ENCODE measurements at regions not wholly inside any gene's neighbourhood (a gene's known extent, or its start where the extent isn't known, plus 50 kb on each side); places are given as distances from the start of the nearest gene placed in this dataset.

DNA sequence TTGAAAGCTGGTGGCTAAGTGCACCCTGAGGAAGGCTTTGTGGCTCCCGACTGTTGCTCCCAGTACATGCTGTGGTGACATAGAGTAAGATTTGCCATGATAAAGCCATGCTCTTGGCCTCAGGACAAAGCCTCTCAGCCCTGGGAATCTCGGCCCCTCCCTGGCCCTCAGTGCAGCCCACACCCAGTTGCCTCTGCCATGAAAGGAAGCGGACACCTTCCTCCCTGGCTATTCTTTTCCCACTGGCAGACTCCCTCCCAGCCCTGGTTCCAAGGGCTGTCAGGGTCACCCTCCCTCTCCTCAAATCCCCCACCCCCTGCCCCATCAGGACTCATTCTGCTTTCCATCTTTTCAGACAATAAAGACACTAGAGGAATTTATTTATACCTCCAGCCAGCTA is 119.8 kb upstream of the NEO1 start:
- TF ChIP-seq POLR2A (IDR thresholded peaks at IDR 0.05; ENCODE audit: low read length), result no peak
- no peak for TF ChIP-seq GATA1 (IDR thresholded peaks at IDR 0.05; ENCODE audit: low read depth, low read length)

All from erythroblast (primary cell).